ENCODE measurements at regions not wholly inside any gene's neighbourhood (a gene's known extent, or its start where the extent isn't known, plus 50 kb on each side); places are given as distances from the start of the nearest gene placed in this dataset.

DNA sequence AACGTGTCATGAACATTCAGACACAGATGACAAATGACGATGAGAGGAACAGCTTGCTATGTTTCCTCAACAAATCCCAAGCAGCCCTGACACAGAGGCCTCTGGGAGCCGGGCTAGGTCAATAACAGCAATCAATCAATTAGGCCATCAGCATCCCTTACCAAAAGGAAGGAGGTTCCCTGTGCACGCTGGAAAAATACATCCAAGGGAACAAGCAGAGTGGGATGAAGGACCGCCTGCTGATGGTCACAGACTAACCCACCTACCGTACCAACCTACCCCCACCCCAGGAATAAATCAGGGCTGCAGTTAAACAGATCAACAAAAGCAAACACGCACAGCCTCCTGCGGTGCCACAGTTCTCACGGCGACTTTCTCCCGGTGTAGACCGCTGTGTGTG, 265.1 kb upstream of the SFSWAP start:
- no TSS peak for BruUV-seq (replicated peaks)
- ChIA-PET POLR2A (ENCODE audit: unreplicated experiment) (no interaction called here), CTCF (no interaction called here)
- Histone ChIP-seq H3K4me2 (ENCODE audit: low read depth, low read length) (no peak overlapping the region), H4K8ac (ENCODE audit: low read depth in 2 of 2, low read length in 2 of 2) (no peak overlapping the region), H2BK15ac (ENCODE audit: low read depth, low read length) (no peak overlapping the region), H3K9me1 (ENCODE audit: insufficient read depth, low read length) (no peaks in the 10 kb centered on the region), H2AK9ac (replicated peaks; ENCODE audit: low read depth, low read length, poor library complexity) (no peak overlapping the region), H4K20me1 (ENCODE audit: insufficient read depth, low read length) (no peaks in the 10 kb centered on the region), H2AK5ac (ENCODE audit: low read depth, low read length) (no peak overlapping the region), H2BK120ac (ENCODE audit: low read depth, low read length) (no peak overlapping the region), H4K5ac (ENCODE audit: low read depth, low read length) (no peak overlapping the region), H3K4me3 (ENCODE audit: insufficient read depth, low read depth, low read length) (no peak overlapping the region), H3K79me1 (ENCODE audit: low read depth in 1 of 2, low read length in 2 of 2) (no peaks in the 10 kb centered on the region), H3K27ac (ENCODE audit: insufficient read depth, low read length) (no peak overlapping the region), H3K23ac (ENCODE audit: low read depth, low read length) (no peak overlapping the region), H4K91ac (ENCODE audit: insufficient read depth, low read depth, low read length) (no peak overlapping the region), H2BK5ac (ENCODE audit: low read depth, low read length, poor library complexity, severe bottlenecking) (no peak overlapping the region), H3K14ac (replicated peaks; ENCODE audit: low read depth, low read length) (no peak overlapping the region), H3K9ac (ENCODE audit: low read depth, low read length) (no peak overlapping the region), H2AFZ (replicated peaks; ENCODE audit: low read length, poor library complexity) (no peak overlapping the region), H3K4me1 (ENCODE audit: control insufficient read depth, insufficient read depth, low read length) (no peaks in the 10 kb centered on the region), H2BK20ac (ENCODE audit: low read depth, low read length) (no peak overlapping the region), H3K27me3 (ENCODE audit: control insufficient read depth, insufficient read depth, low read length) (no peaks in the 10 kb centered on the region), H3K4ac (ENCODE audit: low read depth, low read length) (no peak overlapping the region), H3K36me3 (ENCODE audit: control insufficient read depth, insufficient read depth, low read length) (no peaks in the 10 kb centered on the region), H3K56ac (ENCODE audit: extremely low read depth, insufficient read depth, low read length) (no peak overlapping the region), H3K18ac (ENCODE audit: low read depth, low read length) (no peak overlapping the region), H3K9me3 (ENCODE audit: control insufficient read depth, insufficient read depth, low read length) (peaks cover 26% of the 10 kb centered on the region)
- DNase-seq (no peak), ATAC-seq (ENCODE audit: low read depth) (no peak)
- TF ChIP-seq, protein P1, sequence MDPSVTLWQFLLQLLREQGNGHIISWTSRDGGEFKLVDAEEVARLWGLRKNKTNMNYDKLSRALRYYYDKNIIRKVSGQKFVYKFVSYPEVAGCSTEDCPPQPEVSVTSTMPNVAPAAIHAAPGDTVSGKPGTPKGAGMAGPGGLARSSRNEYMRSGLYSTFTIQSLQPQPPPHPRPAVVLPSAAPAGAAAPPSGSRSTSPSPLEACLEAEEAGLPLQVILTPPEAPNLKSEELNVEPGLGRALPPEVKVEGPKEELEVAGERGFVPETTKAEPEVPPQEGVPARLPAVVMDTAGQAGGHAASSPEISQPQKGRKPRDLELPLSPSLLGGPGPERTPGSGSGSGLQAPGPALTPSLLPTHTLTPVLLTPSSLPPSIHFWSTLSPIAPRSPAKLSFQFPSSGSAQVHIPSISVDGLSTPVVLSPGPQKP (IDR thresholded peaks at IDR 0.05; ENCODE audit: borderline replicate concordance, low read depth, low read length): no peak
- TF ChIP-seq NFE2L2 (IDR thresholded peaks at IDR 0.05; ENCODE audit: low read depth, low read length): no peak
- TF ChIP-seq MXI1 (IDR thresholded peaks at IDR 0.05; ENCODE audit: borderline replicate concordance, low read depth, low read length): no peak
- no peak for TF ChIP-seq BHLHE40 (IDR thresholded peaks at IDR 0.05; ENCODE audit: low read depth, low read length)
- TF ChIP-seq CHD1 (IDR thresholded peaks at IDR 0.05; ENCODE audit: low read depth, low read length): no peak
- TF ChIP-seq SMC3 (IDR thresholded peaks at IDR 0.05; ENCODE audit: low read depth, low read length): no peak
- TF ChIP-seq, protein P2, sequence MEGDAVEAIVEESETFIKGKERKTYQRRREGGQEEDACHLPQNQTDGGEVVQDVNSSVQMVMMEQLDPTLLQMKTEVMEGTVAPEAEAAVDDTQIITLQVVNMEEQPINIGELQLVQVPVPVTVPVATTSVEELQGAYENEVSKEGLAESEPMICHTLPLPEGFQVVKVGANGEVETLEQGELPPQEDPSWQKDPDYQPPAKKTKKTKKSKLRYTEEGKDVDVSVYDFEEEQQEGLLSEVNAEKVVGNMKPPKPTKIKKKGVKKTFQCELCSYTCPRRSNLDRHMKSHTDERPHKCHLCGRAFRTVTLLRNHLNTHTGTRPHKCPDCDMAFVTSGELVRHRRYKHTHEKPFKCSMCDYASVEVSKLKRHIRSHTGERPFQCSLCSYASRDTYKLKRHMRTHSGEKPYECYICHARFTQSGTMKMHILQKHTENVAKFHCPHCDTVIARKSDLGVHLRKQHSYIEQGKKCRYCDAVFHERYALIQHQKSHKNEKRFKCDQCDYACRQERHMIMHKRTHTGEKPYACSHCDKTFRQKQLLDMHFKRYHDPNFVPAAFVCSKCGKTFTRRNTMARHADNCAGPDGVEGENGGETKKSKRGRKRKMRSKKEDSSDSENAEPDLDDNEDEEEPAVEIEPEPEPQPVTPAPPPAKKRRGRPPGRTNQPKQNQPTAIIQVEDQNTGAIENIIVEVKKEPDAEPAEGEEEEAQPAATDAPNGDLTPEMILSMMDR (conservative IDR thresholded peaks at IDR 0.05; ENCODE audit: low read depth, low read length): no peak
- TF ChIP-seq, protein P3, sequence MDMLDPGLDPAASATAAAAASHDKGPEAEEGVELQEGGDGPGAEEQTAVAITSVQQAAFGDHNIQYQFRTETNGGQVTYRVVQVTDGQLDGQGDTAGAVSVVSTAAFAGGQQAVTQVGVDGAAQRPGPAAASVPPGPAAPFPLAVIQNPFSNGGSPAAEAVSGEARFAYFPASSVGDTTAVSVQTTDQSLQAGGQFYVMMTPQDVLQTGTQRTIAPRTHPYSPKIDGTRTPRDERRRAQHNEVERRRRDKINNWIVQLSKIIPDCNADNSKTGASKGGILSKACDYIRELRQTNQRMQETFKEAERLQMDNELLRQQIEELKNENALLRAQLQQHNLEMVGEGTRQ (IDR thresholded peaks at IDR 0.05; ENCODE audit: low read depth, low read length): no peak
- TF ChIP-seq MAZ (IDR thresholded peaks at IDR 0.05; ENCODE audit: borderline replicate concordance, low read depth, low read length): no peak
- no peak for TF ChIP-seq POLR2A (IDR thresholded peaks at IDR 0.05; ENCODE audit: low read depth, low read length)
- no peak for TF ChIP-seq MAFK (IDR thresholded peaks at IDR 0.05; ENCODE audit: low read depth, low read length)
- no peak for TF ChIP-seq CEBPB (IDR thresholded peaks at IDR 0.05; ENCODE audit: low read depth, low read length)
- TF ChIP-seq RAD21 (IDR thresholded peaks at IDR 0.05; ENCODE audit: low read length): no peak
- no peak for TF ChIP-seq RCOR1 (IDR thresholded peaks at IDR 0.05; ENCODE audit: insufficient replicate concordance, low read length)
- TF ChIP-seq FOS (IDR thresholded peaks at IDR 0.05; ENCODE audit: low read depth, low read length): no peak
- TF ChIP-seq RFX5 (IDR thresholded peaks at IDR 0.05; ENCODE audit: low read depth, low read length): no peak
- intact Hi-C loops (cut with micrococcal nuclease): no loop called here
- in situ Hi-C loops (cut with MboI; ENCODE audit: low sequenced_read_pairs): no loop called here
- dilution Hi-C loops (cut with HindIII; ENCODE audit: low sequenced_read_pairs, unreplicated experiment): no loop called here
- whole genome bisulfite sequencing, 2 experiments (ENCODE audit: extremely low coverage in 2 of 2, insufficient read length in 1 of 2): no CpG with 5 or more reads among the region's 12 CpGs

Measured in IMR-90 (cell line).